ENCODE measurements at regions not wholly inside any gene's neighbourhood (a gene's known extent, or its start where the extent isn't known, plus 50 kb on each side); places are given as distances from the start of the nearest gene placed in this dataset.
A peak's percentile ranks its signal among the peaks of the same experiment; 100 is the strongest.
"Not testable (repeated sequence)": the region's sequence is repeated elsewhere in the genome, so short reads cannot be mapped to it uniquely, and the experiment has no call there.

- no peak for DNase-seq
Observed at GRCh38 chr3:124043023-124043422, 51.1 kb upstream of the ROPN1 start.

GRCh38 chr3:124044956-124045355 is 53.0 kb upstream of the ROPN1 start:
- DNase-seq: no peak

- DNase-seq: no peak
Observed at GRCh38 chr3:124048967-124049798, 57.3 kb upstream of the ROPN1 start.

- DNase-seq: no peak
Observed at GRCh38 chr3:124051636-124052035, 59.7 kb upstream of the ROPN1 start.

- DNase-seq: no peak
Observed at GRCh38 chr3:124053871-124054270, 61.9 kb upstream of the ROPN1 start.

- DNase-seq: no peak
Observed at GRCh38 chr3:124056846-124057245, 64.9 kb upstream of the ROPN1 start.

GRCh38 chr3:124057420-124057819 is 65.5 kb upstream of the ROPN1 start:
- no peak for DNase-seq

GRCh38 chr3:124059580-124059979 is 67.7 kb upstream of the ROPN1 start:
- no peak for DNase-seq

- peak; percentile 22 for DNase-seq
Observed at GRCh38 chr3:124063197-124063909, 71.4 kb upstream of the ROPN1 start.

- DNase-seq: no peak
Observed at GRCh38 chr3:124064050-124064449, 72.1 kb upstream of the ROPN1 start.

GRCh38 chr3:124066543-124066942 is 74.6 kb upstream of the ROPN1 start:
- not testable (repeated sequence) for DNase-seq

GRCh38 chr3:124069706-124070105 is 77.8 kb upstream of the ROPN1 start:
- not testable (repeated sequence) for DNase-seq

- DNase-seq: not testable (repeated sequence)
Observed at GRCh38 chr3:124075090-124075489, 83.2 kb upstream of the ROPN1 start.

- DNase-seq: no peak
Observed at GRCh38 chr3:124075753-124076152, 83.8 kb upstream of the ROPN1 start.

GRCh38 chr3:124076235-124076634 is 84.3 kb upstream of the ROPN1 start:
- no peak for DNase-seq

- peak; percentile 48 for DNase-seq
Observed at GRCh38 chr3:124078953-124079911, 87.3 kb upstream of the ROPN1 start.

GRCh38 chr3:124079912-124080276 is 88.0 kb upstream of the ROPN1 start:
- DNase-seq: no peak

- DNase-seq: no peak
Observed at GRCh38 chr3:124082343-124082742, 90.4 kb upstream of the ROPN1 start.

- no peak for DNase-seq
Observed at GRCh38 chr3:124084022-124084881, 92.3 kb upstream of the ROPN1 start.

- no peak for DNase-seq
Observed at GRCh38 chr3:124088801-124089200, 96.9 kb upstream of the ROPN1 start.

- DNase-seq: no peak
Observed at GRCh38 chr3:124089214-124089613, 97.3 kb upstream of the ROPN1 start.

- DNase-seq: no peak
Observed at GRCh38 chr3:124091716-124092115, 99.8 kb upstream of the ROPN1 start.

All from NCI-H1092 (cell line).